Thymus (tissue), 11 donors: ENCODE measurements at regions not wholly inside any gene's neighbourhood (a gene's known extent, or its start where the extent isn't known, plus 50 kb on each side); places are given as distances from the start of the nearest gene placed in this dataset.

Experiments used
- DNase-seq, 9 donors: peaks; one replicate each; pipeline ENCODE4 v3.0.0-alpha.2; 2013; ENCODE audit warnings: low spot score in 9 of 9, low read depth in 6 of 9, missing footprints in 1 of 9
- H3K27ac ChIP-seq, 2 donors: one replicate each; pipeline ENCODE4 v1.5.1; 2013; ENCODE audit warnings: control low read depth in 1 of 2, low read depth in 1 of 2, low read length in 1 of 2, mild to moderate bottlenecking in 1 of 2, moderate library complexity in 1 of 2
- H3K27me3 ChIP-seq, 2 donors: one replicate each; pipeline ENCODE4 v1.5.1; 2013; ENCODE audit warnings: low read length in 1 of 2; ENCODE audit not compliant: control insufficient read depth in 2 of 2, insufficient read depth in 1 of 2
- H3K36me3 ChIP-seq, 2 donors: one replicate each; pipeline ENCODE4 v1.5.1; 2013; ENCODE audit warnings: low read length in 1 of 2, mild to moderate bottlenecking in 1 of 2, moderate library complexity in 1 of 2; ENCODE audit not compliant: control insufficient read depth in 2 of 2, insufficient read depth in 2 of 2
- H3K4me1 ChIP-seq, 2 donors: one replicate each; pipeline ENCODE4 v1.5.1; 2013; ENCODE audit warnings: low read length in 2 of 2; ENCODE audit not compliant: control insufficient read depth in 2 of 2, insufficient read depth in 2 of 2
- H3K4me3 ChIP-seq, 2 donors: one replicate each; pipeline ENCODE4 v1.5.1; 2013; ENCODE audit warnings: low read length in 2 of 2, control low read depth in 1 of 2, mild to moderate bottlenecking in 1 of 2
- H3K9me3 ChIP-seq, 2 donors: one replicate each; pipeline ENCODE4 v1.5.1; 2013; ENCODE audit warnings: low read length in 1 of 2, mild to moderate bottlenecking in 1 of 2; ENCODE audit not compliant: control insufficient read depth in 2 of 2, insufficient read depth in 1 of 2
- WGBS: extraction: QIAGEN DNeasy Blood & Tissue Kit; methylation state at CpG from one replicate; pipeline ENCODE4 v1.1.7; 2013; 5-methylcytosine and 5-hydroxymethylcytosine counted together
- donor health status: healthy.

- H3K27me3 ChIP-seq, result no peaks in the 10 kb centered on the region
- H3K4me3 ChIP-seq, result no peak overlapping the region
- H3K4me1 ChIP-seq, result no peaks in the 10 kb centered on the region
- DNase-seq, result no peak
- no peaks in the 10 kb centered on the region for H3K36me3 ChIP-seq
- WGBS, result 94% methylated on average over 2 of the region's 2 CpGs
- no peak overlapping the region for H3K27ac ChIP-seq
- no peaks in the 10 kb centered on the region for H3K9me3 ChIP-seq
These were observed 836.1 kb upstream of the PCDH20 start for GRCh38 chr13:62251734-62252133.

DNA sequence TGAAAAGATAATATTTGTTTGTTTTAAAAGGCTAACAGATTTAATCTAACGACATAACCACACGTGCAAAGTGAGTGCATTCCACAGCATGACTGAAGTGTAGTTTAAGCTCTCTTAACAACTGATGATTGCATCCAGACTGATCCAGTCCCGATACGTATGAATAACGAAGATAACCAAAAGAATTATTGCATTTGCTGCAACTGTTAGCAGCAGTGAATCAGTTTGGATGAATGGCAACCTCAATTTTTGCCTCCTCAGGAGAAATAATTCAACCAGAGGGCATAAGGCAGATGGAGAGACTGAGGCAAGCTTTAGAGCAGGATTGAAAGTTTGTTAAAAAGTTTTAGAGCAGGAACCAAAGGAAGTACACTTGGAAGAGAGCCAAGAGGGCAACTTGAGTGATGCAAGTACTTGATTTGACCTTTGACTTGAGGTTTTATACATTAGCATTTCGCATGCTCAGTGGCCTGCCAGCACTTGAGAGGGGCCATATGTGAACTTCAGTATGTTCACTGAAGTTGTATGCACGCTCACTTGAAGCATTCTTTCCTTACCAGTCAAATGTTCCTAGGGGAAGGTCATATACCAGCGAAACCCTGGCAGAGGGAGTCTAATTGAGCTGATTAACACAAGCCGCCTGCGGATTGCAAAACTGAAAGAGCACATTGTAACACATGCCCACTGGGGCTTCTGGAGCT, 835.0 kb upstream of the PCDH20 start:
- H3K36me3 ChIP-seq, result no peaks in the 10 kb centered on the region
- no peaks in the 10 kb centered on the region for H3K4me1 ChIP-seq
- H3K4me3 ChIP-seq, result no peak overlapping the region
- no peak overlapping the region for H3K27ac ChIP-seq
- no peaks in the 10 kb centered on the region for H3K27me3 ChIP-seq
- no peaks in the 10 kb centered on the region for H3K9me3 ChIP-seq
- WGBS, result 89% methylated on average over 10 of the region's 10 CpGs
- no peak for DNase-seq

DNA sequence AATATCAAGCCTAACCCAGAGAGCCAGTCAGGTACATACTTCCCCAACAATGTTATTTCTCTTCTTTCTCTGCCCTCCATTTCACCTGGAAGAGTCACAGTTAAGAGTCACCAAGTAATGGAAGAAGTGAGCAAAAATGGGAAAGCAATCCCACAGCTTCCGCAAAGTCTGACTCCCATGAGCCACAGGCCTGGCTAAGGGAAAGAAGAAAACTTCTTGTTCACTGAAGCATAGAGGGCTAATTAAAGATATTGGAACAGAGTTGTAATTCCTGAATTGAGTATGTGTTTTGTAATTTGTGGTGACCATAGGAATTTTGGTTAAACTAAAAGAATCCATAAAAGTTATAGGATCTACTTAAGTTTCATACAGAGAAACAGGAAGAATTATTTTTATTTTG, 830.9 kb upstream of the PCDH20 start:
- Histone ChIP-seq H3K4me3 (no peak overlapping the region), H3K36me3 (no peaks in the 10 kb centered on the region), H3K27me3 (no peaks in the 10 kb centered on the region), H3K27ac (no peak overlapping the region), H3K9me3 (no peaks in the 10 kb centered on the region), H3K4me1 (no peaks in the 10 kb centered on the region)
- DNase-seq, result no peak
- 96% methylated on average over 1 of the region's 1 CpG for WGBS

- H3K4me3 ChIP-seq, result no peak overlapping the region
- H3K36me3 ChIP-seq, result no peaks in the 10 kb centered on the region
- no peak overlapping the region for H3K27ac ChIP-seq
- H3K4me1 ChIP-seq, result no peaks in the 10 kb centered on the region
- 92% methylated on average over 2 of the region's 2 CpGs for WGBS
- no peaks in the 10 kb centered on the region for H3K27me3 ChIP-seq
- DNase-seq, result no peak
- H3K9me3 ChIP-seq, result no peaks in the 10 kb centered on the region
These were observed 827.5 kb upstream of the PCDH20 start for GRCh38 chr13:62243106-62243505.

- Histone ChIP-seq H3K27ac (no peak overlapping the region), H3K9me3 (no peaks in the 10 kb centered on the region), H3K4me1 (no peaks in the 10 kb centered on the region), H3K36me3 (no peaks in the 10 kb centered on the region), H3K27me3 (no peaks in the 10 kb centered on the region), H3K4me3 (no peak overlapping the region)
- no peak for DNase-seq
- 93% methylated on average over 2 of the region's 2 CpGs for WGBS
These were observed 819.3 kb upstream of the PCDH20 start for GRCh38 chr13:62234780-62235440.

- no peak for DNase-seq
- Histone ChIP-seq H3K4me1 (no peaks in the 10 kb centered on the region), H3K4me3 (no peak overlapping the region), H3K36me3 (no peaks in the 10 kb centered on the region), H3K27me3 (no peaks in the 10 kb centered on the region), H3K9me3 (no peaks in the 10 kb centered on the region), H3K27ac (no peak overlapping the region)
- 82% methylated on average over 3 of the region's 3 CpGs for WGBS
These were observed 795.3 kb upstream of the PCDH20 start for GRCh38 chr13:62210951-62211350.

- 90% methylated on average over 10 of the region's 10 CpGs for WGBS
- DNase-seq, result no peak
- H3K36me3 ChIP-seq, result no peaks in the 10 kb centered on the region
- H3K27ac ChIP-seq, result no peak overlapping the region
- no peaks in the 10 kb centered on the region for H3K4me1 ChIP-seq
- no peaks in the 10 kb centered on the region for H3K9me3 ChIP-seq
- no peaks in the 10 kb centered on the region for H3K27me3 ChIP-seq
- H3K4me3 ChIP-seq, result no peak overlapping the region
These were observed 793.9 kb upstream of the PCDH20 start for GRCh38 chr13:62209529-62209928.

DNA sequence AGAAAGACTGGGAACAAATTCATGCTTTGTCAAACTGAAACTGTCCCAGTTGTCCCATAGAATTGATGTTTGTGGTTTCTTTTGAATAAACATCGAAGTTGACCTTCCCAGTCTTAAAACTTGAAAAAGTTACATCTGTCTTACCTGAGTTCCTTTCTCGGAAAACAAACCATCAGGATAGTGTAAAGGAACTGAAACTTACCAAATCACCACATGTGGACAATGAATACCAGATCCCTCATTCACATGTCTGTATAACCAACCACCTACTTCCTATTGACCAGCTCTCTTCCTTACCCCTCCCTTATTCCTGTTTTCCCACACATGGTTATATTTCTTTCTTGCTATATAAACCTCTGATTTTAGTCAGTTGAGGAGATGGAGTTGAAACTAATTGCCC, 791.7 kb upstream of the PCDH20 start:
- Histone ChIP-seq H3K27me3 (no peaks in the 10 kb centered on the region), H3K9me3 (no peaks in the 10 kb centered on the region), H3K36me3 (no peaks in the 10 kb centered on the region), H3K4me1 (no peaks in the 10 kb centered on the region), H3K4me3 (no peak overlapping the region), H3K27ac (no peak overlapping the region)
- WGBS, result 84% methylated on average over 2 of the region's 2 CpGs
- no peak for DNase-seq

DNA sequence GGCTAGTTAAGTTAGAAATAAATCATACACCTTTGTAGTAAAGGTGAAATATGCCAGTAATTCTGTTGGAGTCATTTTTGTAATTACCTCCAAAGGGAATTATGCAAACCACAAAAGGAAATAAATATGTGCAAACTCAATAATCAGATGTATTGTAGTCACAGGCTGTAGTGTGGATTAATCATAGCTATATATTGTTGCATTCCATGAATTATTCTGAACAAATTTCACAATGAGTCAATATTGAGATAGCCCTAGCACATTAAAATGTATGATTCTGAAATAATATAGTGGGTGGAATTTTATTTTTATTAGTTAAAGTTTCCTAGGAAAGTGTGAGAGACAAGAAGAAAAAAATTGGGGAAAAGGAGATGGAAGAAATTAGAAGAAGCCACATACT, 790.5 kb upstream of the PCDH20 start:
- H3K9me3 ChIP-seq, result no peaks in the 10 kb centered on the region
- no peak overlapping the region for H3K27ac ChIP-seq
- no peaks in the 10 kb centered on the region for H3K4me1 ChIP-seq
- H3K4me3 ChIP-seq, result no peak overlapping the region
- H3K36me3 ChIP-seq, result no peaks in the 10 kb centered on the region
- H3K27me3 ChIP-seq, result no peaks in the 10 kb centered on the region
- no peak for DNase-seq
